HepG2 (cell line): ENCODE measurements at regions not wholly inside any gene's neighbourhood (a gene's known extent, or its start where the extent isn't known, plus 50 kb on each side); places are given as distances from the start of the nearest gene placed in this dataset.
A peak's percentile ranks its signal among the peaks of the same experiment; 100 is the strongest.

ENCODE experiments used
- BRD4 ChIP-seq: sonication (generic); formaldehyde crosslinking; IDR thresholded peaks from 2 replicates; pipeline ENCODE4 v1.4.0; 2020; ENCODE audit warnings: missing genetic modification reagents
- DZIP1 ChIP-seq: sonication (generic); formaldehyde crosslinking; IDR thresholded peaks from 2 replicates; pipeline ENCODE4 v1.5.0; 2020; ENCODE audit warnings: mild to moderate bottlenecking, missing genetic modification reagents
- FIP1L1 ChIP-seq: fragments of 200-400 bp; formaldehyde crosslinking; IDR thresholded peaks from 2 replicates; pipeline ENCODE4 v1.6.1; 2018; ENCODE audit warnings: low read depth, mild to moderate bottlenecking, low read length, moderate library complexity, borderline replicate concordance; ENCODE audit not compliant: insufficient read depth
- HIVEP1 ChIP-seq: sonication (generic); formaldehyde crosslinking; IDR thresholded peaks from 2 replicates; pipeline ENCODE4 v1.4.0; 2020; ENCODE audit warnings: mild to moderate bottlenecking, missing genetic modification reagents
- HNF1B ChIP-seq: sonication (generic); formaldehyde crosslinking; IDR thresholded peaks from 2 replicates; pipeline ENCODE4 v1.5.1; 2020; ENCODE audit warnings: mild to moderate bottlenecking, moderate library complexity, missing genetic modification reagents
- JARID2 ChIP-seq: sonication (generic); formaldehyde crosslinking; IDR thresholded peaks from 2 replicates; pipeline ENCODE4 v1.8.1; 2023; ENCODE audit warnings: missing genetic modification reagents, inconsistent platforms; ENCODE audit not compliant: insufficient replicate concordance
- KDM5A ChIP-seq: fragments of 200-600 bp; sonication (generic); IDR thresholded peaks from 2 replicates; pipeline ENCODE4 v1.7.0; 2018; ENCODE audit warnings: antibody characterized with exemption, mild to moderate bottlenecking, low read length, borderline replicate concordance
- MEF2D ChIP-seq: sonication (generic); formaldehyde crosslinking; IDR thresholded peaks from 2 replicates; pipeline ENCODE4 v1.5.1; 2020; ENCODE audit warnings: mild to moderate bottlenecking, missing genetic modification reagents
- NR2C2 ChIP-seq: sonication (generic); formaldehyde crosslinking; IDR thresholded peaks from 2 replicates; pipeline ENCODE4 v1.4.0; 2020; ENCODE audit warnings: missing genetic modification reagents, mild to moderate bottlenecking, moderate library complexity, borderline replicate concordance
- PBX2 ChIP-seq: IDR thresholded peaks from 2 replicates; pipeline ENCODE4 v1.6.1; 2016; ENCODE audit warnings: control low read depth
- PRDM15 ChIP-seq: sonication (generic); formaldehyde crosslinking; IDR thresholded peaks from 2 replicates; pipeline ENCODE4 v1.4.0; 2020; ENCODE audit warnings: missing genetic modification reagents
- SMC3 ChIP-seq: IDR thresholded peaks from 2 replicates; pipeline ENCODE4 v1.6.1; 2011; ENCODE audit warnings: low read length, improper control_type of control experiment
- STAT5B ChIP-seq: sonication (generic); formaldehyde crosslinking; IDR thresholded peaks from 2 replicates; pipeline ENCODE4 v1.4.0; 2020; ENCODE audit warnings: missing genetic modification reagents
- TCF7 ChIP-seq: sonication (generic); IDR thresholded peaks from 2 replicates; pipeline ENCODE4 v1.6.1; 2016; ENCODE audit warnings: antibody characterized with exemption, low read depth
- ZNF292 ChIP-seq: sonication (generic); formaldehyde crosslinking; IDR thresholded peaks from 2 replicates; pipeline ENCODE4 v1.8.1; 2022; ENCODE audit warnings: mild to moderate bottlenecking, low read depth, missing genetic modification reagents, borderline replicate concordance
- ZNF34 ChIP-seq: sonication (generic); formaldehyde crosslinking; IDR thresholded peaks from 2 replicates; pipeline ENCODE4 v1.4.0; 2020; ENCODE audit warnings: mild to moderate bottlenecking, missing genetic modification reagents, borderline replicate concordance
- ZNF451 ChIP-seq: sonication (generic); formaldehyde crosslinking; IDR thresholded peaks from 2 replicates; pipeline ENCODE4 v1.5.0; 2020; ENCODE audit warnings: mild to moderate bottlenecking, missing genetic modification reagents
- TF ChIP-seq, protein P1 (sequence below): sonication (generic); formaldehyde crosslinking; IDR thresholded peaks from 2 replicates; pipeline ENCODE4 v1.4.0; 2020; ENCODE audit warnings: missing genetic modification reagents

GRCh38 chr17:72422505-72423285, 301.9 kb downstream of the SOX9 start (continued):
- TF ChIP-seq KDM5A: no peak
- peak; percentile 58; the same call in 1 of the 2 replicates for TF ChIP-seq NR2C2
- no peak for TF ChIP-seq ZNF34 (CRISPR knock-in tag)
- peak; percentile 62; the same call in 1 of the 2 replicates for TF ChIP-seq HNF1B (CRISPR knock-in tag)
- 0 out of 2 replicates have a peak, but pooled peaks have one; percentile 72 for TF ChIP-seq ZNF451
- no peak for TF ChIP-seq JARID2 (CRISPR knock-in tag)
- no peak for TF ChIP-seq PBX2 (CRISPR knock-in tag)
- TF ChIP-seq PRDM15: peak; percentile 89
- no peak for TF ChIP-seq STAT5B
- peak; percentile 90 for TF ChIP-seq MEF2D (CRISPR knock-in tag)
- TF ChIP-seq HIVEP1 (CRISPR knock-in tag): no peak
- TF ChIP-seq, protein P1, sequence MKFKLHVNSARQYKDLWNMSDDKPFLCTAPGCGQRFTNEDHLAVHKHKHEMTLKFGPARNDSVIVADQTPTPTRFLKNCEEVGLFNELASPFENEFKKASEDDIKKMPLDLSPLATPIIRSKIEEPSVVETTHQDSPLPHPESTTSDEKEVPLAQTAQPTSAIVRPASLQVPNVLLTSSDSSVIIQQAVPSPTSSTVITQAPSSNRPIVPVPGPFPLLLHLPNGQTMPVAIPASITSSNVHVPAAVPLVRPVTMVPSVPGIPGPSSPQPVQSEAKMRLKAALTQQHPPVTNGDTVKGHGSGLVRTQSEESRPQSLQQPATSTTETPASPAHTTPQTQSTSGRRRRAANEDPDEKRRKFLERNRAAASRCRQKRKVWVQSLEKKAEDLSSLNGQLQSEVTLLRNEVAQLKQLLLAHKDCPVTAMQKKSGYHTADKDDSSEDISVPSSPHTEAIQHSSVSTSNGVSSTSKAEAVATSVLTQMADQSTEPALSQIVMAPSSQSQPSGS (CRISPR knock-in tag): peak; percentile 41; the same call in 1 of the 2 replicates
- peak; percentile 92 for TF ChIP-seq DZIP1 (CRISPR knock-in tag)
- peak; percentile 34; the same call in 1 of the 2 replicates for TF ChIP-seq SMC3
- TF ChIP-seq ZNF292: peak; percentile 95
- 0 out of 2 replicates have a peak, but pooled peaks have one; percentile 8 for TF ChIP-seq TCF7
- TF ChIP-seq BRD4 (CRISPR knock-in tag): peak; percentile 39; the same call in 1 of the 2 replicates
- no peak for TF ChIP-seq FIP1L1
